Tibial nerve (tissue), 4 donors: ENCODE measurements at regions not wholly inside any gene's neighbourhood (a gene's known extent, or its start where the extent isn't known, plus 50 kb on each side); places are given as distances from the start of the nearest gene placed in this dataset.
"Not testable (repeated sequence)": the region's sequence is repeated elsewhere in the genome, so short reads cannot be mapped to it uniquely, and the experiment has no call there.

ENCODE experiments used
- DNase-seq, 2 donors: peaks; one replicate each; pipeline ENCODE4 v3.0.0-alpha.2; 2019; ENCODE audit warnings: low spot score in 2 of 2
- H3K27ac ChIP-seq, 4 donors: fragments of 200-600 bp; sonication (generic) in 3 of 4; one replicate each; pipeline ENCODE4 v1.5.1; 2017 to 2019; ENCODE audit warnings: mild to moderate bottlenecking in 1 of 4
- H3K27me3 ChIP-seq, 2 donors: fragments of 200-600 bp; sonication (generic) in 1 of 2; one replicate each; pipeline versions ENCODE4 v1.5.1 to v1.6.0; 2017 to 2019
- H3K36me3 ChIP-seq, 3 donors: fragments of 200-600 bp; sonication (generic); one replicate each; pipeline ENCODE4 v1.5.1; 2018 to 2019
- H3K4me1 ChIP-seq, 4 donors: fragments of 200-600 bp; sonication (generic) in 3 of 4; one replicate each; pipeline ENCODE4 v1.5.1; 2017 to 2019
- H3K4me3 ChIP-seq, 4 donors: fragments of 200-600 bp; sonication (generic) in 3 of 4; one replicate each; pipeline ENCODE4 v1.5.1; 2017 to 2019; ENCODE audit warnings: mild to moderate bottlenecking in 1 of 4, moderate library complexity in 1 of 4
- H3K9me3 ChIP-seq, 4 donors: fragments of 200-600 bp; sonication (generic) in 3 of 4; one replicate each; pipeline ENCODE4 v1.5.1; 2017 to 2019
- EP300 ChIP-seq, 2 donors: sonication (generic); formaldehyde crosslinking; IDR thresholded peaks; one replicate each; pipeline ENCODE4 v1.6.1; 2017; ENCODE audit warnings: antibody characterized with exemption in 2 of 2, mild to moderate bottlenecking in 1 of 2
- POLR2A ChIP-seq, 2 donors: fragments of 450-650 bp; IDR thresholded peaks; one replicate each; pipeline ENCODE4 v1.6.1; 2017; ENCODE audit warnings: antibody characterized with exemption in 2 of 2, mild to moderate bottlenecking in 2 of 2, moderate library complexity in 2 of 2
- WGBS, 2 donors: methylation state at CpG; one replicate each; pipeline ENCODE4 v1.1.5; 2018; 5-methylcytosine and 5-hydroxymethylcytosine counted together
- TF ChIP-seq, protein P1 (sequence below), 5 experiments: fragments of 200-600 bp in 3 of 5; fragments of 450-650 bp in 2 of 5; sonication (generic) in 3 of 5; IDR thresholded peaks; one replicate each; pipeline ENCODE4 v1.5.1; 2016 to 2019; ENCODE audit warnings: antibody characterized with exemption in 5 of 5, mild to moderate bottlenecking in 3 of 5, moderate library complexity in 2 of 5

DNA sequence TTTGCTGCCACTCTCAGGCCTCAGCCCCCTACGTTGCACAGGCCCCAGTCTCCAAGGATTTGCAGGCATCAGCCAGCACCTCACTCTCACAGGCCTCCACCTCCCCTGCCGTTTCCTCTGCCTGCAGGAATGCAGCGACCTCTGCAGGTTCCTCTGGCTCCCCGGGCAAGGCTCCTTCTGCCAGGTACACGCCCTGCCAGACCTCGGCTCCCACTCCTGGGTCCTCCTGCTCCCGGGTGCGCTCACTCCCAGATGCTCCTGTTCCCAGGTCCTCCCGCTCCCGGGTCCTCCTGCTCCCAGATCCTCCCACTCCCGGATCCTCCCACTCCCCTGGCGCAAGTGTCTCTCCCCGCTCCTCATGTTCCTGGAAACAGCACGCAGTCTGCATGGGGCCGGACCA, 144.4 kb upstream of the RADX start:
- no peak overlapping the region for H3K4me3 ChIP-seq
- H3K9me3 ChIP-seq = no peaks in the 10 kb centered on the region
- no peak for DNase-seq
- no peaks in the 10 kb centered on the region for H3K4me1 ChIP-seq
- H3K27ac ChIP-seq = no peak overlapping the region
- no peaks in the 10 kb centered on the region for H3K36me3 ChIP-seq
- 52 to 66% methylated on average over 14 to 15 of the region's 15 CpGs for WGBS, 2 donors
- H3K27me3 ChIP-seq = no peaks in the 10 kb centered on the region
- TF ChIP-seq, protein P1, sequence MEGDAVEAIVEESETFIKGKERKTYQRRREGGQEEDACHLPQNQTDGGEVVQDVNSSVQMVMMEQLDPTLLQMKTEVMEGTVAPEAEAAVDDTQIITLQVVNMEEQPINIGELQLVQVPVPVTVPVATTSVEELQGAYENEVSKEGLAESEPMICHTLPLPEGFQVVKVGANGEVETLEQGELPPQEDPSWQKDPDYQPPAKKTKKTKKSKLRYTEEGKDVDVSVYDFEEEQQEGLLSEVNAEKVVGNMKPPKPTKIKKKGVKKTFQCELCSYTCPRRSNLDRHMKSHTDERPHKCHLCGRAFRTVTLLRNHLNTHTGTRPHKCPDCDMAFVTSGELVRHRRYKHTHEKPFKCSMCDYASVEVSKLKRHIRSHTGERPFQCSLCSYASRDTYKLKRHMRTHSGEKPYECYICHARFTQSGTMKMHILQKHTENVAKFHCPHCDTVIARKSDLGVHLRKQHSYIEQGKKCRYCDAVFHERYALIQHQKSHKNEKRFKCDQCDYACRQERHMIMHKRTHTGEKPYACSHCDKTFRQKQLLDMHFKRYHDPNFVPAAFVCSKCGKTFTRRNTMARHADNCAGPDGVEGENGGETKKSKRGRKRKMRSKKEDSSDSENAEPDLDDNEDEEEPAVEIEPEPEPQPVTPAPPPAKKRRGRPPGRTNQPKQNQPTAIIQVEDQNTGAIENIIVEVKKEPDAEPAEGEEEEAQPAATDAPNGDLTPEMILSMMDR (IDR thresholded peaks at IDR 0.05) = no peak
- TF ChIP-seq POLR2A (IDR thresholded peaks at IDR 0.05) (no peak), EP300 (IDR thresholded peaks at IDR 0.05) (no peak)

DNA sequence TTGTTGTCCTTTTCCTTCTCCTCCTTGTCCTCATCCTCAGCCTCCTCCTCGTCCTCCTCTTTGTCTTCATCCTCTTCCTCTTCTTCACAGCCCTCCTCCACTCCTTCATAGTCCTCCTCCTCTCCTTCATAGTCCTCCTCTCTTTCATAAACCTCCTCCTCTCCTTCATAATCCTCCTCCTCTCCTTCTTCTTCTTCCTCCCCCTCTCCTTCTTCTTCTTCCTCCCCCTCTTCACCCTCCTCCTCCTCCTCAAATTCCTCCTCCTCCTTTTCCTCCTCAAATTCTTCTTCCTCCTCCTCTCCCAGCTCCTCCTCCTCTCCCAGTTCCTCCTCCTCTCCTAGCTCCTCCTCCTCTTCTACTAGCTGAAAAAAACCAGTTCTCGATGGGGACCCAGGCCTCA, 143.8 kb upstream of the RADX start:
- whole genome bisulfite sequencing, 2 donors = 61 to 65% methylated on average over 2 of the region's 2 CpGs
- no peak overlapping the region for H3K4me3 ChIP-seq
- no peak for TF ChIP-seq POLR2A (IDR thresholded peaks at IDR 0.05)
- H3K36me3 ChIP-seq = no peaks in the 10 kb centered on the region
- no peaks in the 10 kb centered on the region for H3K4me1 ChIP-seq
- no peaks in the 10 kb centered on the region for H3K27me3 ChIP-seq
- DNase-seq = no peak
- no peak overlapping the region for H3K27ac ChIP-seq
- H3K9me3 ChIP-seq = no peaks in the 10 kb centered on the region

DNA sequence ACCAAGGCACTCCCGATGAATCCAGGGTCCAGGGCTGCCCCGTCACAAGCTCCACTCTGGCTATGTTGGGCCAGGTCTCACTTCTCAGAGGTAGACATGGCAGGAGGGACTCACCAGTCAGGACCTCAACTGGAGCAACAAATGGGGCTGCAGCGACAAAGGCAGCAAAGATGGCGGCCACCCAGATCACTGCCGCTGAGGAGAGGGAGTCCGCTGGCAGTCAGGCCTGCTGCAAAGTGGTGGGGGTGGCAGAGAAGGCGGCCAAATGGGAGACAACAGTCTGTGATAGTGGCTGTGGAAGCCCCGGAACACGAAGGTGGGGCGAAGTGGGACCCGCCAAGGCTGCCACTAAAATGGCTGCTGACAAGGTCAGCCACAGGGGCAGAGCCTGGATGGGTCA, 143.3 kb upstream of the RADX start:
- H3K27me3 ChIP-seq = no peaks in the 10 kb centered on the region
- H3K27ac ChIP-seq = no peak overlapping the region
- H3K4me3 ChIP-seq = no peak overlapping the region
- H3K36me3 ChIP-seq = no peaks in the 10 kb centered on the region
- WGBS, 2 donors = 87 to 95% methylated on average over 11 of the region's 11 CpGs
- no peak for TF ChIP-seq EP300 (IDR thresholded peaks at IDR 0.05)
- TF ChIP-seq, protein P1 (IDR thresholded peaks at IDR 0.05) = no peak
- TF ChIP-seq POLR2A (IDR thresholded peaks at IDR 0.05) = no peak
- no peaks in the 10 kb centered on the region for H3K4me1 ChIP-seq
- H3K9me3 ChIP-seq = no peaks in the 10 kb centered on the region
- no peak for DNase-seq

DNA sequence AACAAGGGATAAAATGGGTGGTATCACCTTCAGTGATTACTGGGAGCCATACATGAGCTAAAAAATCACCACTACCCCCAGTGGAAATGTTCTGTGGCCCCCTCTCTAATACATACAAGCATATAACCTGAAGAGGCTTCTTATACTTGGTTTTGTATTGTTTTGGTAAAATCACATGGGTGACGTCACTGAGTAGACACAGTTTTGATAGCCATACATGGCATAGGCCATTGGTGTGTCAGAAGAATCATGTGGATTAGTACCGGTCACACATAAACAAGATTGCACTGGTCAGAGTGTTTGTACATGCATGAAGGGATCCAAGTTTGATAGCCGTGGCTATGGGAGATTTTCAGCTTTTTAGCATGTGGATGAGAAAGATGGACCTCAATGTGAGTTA, 131.9 kb upstream of the RADX start:
- Histone ChIP-seq H3K27me3 (peaks cover 0 to 7% of the 10 kb centered on the region in 2 donors), H3K4me1 (no peaks in the 10 kb centered on the region), H3K4me3 (no peak overlapping the region), H3K27ac (no peak overlapping the region), H3K36me3 (no peaks in the 10 kb centered on the region), H3K9me3 (no peaks in the 10 kb centered on the region)
- DNase-seq = no peak
- 68 to 85% methylated on average over 3 of the region's 3 CpGs for WGBS, 2 donors
- no peak for TF ChIP-seq POLR2A (IDR thresholded peaks at IDR 0.05)
- no peak for TF ChIP-seq EP300 (IDR thresholded peaks at IDR 0.05)
- TF ChIP-seq, protein P1 (IDR thresholded peaks at IDR 0.05) = no peak

DNA sequence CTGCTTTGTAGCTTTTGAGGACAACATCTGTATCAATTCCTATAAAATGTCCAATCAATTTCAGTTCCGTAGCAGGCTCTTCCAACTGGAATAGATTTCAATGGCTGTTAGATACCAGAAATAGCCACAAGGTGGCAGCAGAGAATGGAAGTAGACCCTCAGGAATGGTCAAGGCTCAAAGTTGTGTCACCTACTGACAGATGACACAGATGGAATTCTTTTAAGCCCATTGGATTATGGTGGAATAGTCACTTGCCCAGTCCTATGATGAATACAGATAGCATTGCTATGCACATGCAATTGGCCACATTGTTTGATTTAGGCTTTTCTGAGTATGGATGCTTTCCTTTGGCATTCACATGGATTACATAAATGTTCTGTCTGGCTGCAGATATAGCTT, 130.4 kb upstream of the RADX start:
- peak in 1 of 2 donors; percentile 71 for DNase-seq
- WGBS, 2 donors = 7 to 8% methylated on average over 1 of the region's 1 CpG
- Histone ChIP-seq H3K9me3 (no peaks in the 10 kb centered on the region), H3K27ac (no peak overlapping the region), H3K4me1 (no peaks in the 10 kb centered on the region), H3K4me3 (no peak overlapping the region), H3K27me3 (peaks cover 0 to 7% of the 10 kb centered on the region in 2 donors), H3K36me3 (no peaks in the 10 kb centered on the region)
- no peak for TF ChIP-seq EP300 (IDR thresholded peaks at IDR 0.05)
- TF ChIP-seq, protein P1 (IDR thresholded peaks at IDR 0.05) = peak; percentile 47 to 80 (median 73)

DNA sequence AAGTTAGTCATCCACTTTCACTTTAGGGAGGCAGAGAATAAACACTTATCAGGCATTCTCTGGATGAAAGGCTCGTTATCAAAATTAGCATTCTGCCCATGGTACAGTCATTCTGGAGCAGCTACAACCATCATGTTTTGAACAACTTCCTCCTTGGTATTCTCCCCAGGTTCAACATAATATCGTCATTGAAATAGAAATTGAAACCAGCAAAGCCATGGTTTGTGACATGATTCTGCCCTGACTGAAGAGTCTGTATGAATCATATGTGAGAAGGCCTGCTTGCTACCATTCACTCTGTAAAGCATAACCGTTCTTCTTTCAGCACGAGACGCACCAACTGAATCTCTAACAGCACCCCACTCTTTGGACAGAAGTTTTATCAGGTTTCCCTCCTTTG, 127.5 kb upstream of the RADX start:
- Histone ChIP-seq H3K4me1 (no peaks in the 10 kb centered on the region), H3K4me3 (no peak overlapping the region), H3K27me3 (peaks cover 0 to 3% of the 10 kb centered on the region in 2 donors), H3K27ac (no peak overlapping the region), H3K36me3 (no peaks in the 10 kb centered on the region), H3K9me3 (no peaks in the 10 kb centered on the region)
- DNase-seq = no peak
- TF ChIP-seq POLR2A (IDR thresholded peaks at IDR 0.05) = no peak
- 69 to 71% methylated on average over 5 of the region's 5 CpGs for WGBS, 2 donors

DNA sequence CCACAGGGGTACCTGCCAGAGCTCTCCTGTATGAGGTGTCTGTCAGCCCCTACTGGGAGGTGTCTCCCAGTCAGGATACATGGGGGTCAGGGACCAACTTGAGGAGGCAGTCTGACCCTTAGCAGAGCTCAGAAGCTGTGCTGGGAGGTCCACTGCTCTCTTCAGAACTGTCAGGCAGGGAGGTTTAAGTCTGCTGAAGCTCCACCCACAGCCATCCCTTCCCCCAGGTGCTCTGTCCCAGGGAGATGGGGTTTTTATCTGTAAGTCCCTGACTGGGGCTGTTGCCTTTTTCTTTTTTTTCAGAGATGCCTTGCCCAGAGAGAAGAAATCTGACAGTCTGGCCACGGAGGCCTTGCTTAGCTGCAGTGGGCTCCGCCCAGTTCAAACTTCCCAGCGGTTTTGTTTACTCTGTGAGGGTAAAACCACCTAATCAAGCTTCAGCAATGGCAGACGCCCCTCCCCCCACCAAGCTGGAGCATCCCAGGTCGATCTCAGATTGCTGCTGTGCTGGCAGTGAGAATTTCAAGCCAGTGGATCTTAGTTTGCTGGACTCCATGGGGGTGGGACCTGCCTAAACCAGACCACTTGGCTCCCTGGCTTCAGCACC, 118.5 kb upstream of the RADX start:
- H3K4me1 ChIP-seq, H3K9me3 ChIP-seq, H3K4me3 ChIP-seq, DNase-seq, H3K27ac ChIP-seq, H3K36me3 ChIP-seq: not testable (repeated sequence)
- 23 to 34% methylated on average over 5 of the region's 5 CpGs for WGBS, 2 donors
- H3K27me3 ChIP-seq = peaks cover 0 to 17% of the 10 kb centered on the region in 2 donors
